ENCODE measurements at regions not wholly inside any gene's neighbourhood (a gene's known extent, or its start where the extent isn't known, plus 50 kb on each side); places are given as distances from the start of the nearest gene placed in this dataset.
"Not testable (repeated sequence)": the region's sequence is repeated elsewhere in the genome, so short reads cannot be mapped to it uniquely, and the experiment has no call there.

GRCh38 chr4:189767941-189768340 lies 172.7 kb upstream of the FRG1 start:
- DNase-seq (ENCODE audit: low spot score): no peak

- DNase-seq (ENCODE audit: low spot score): no peak
These were observed 171.5 kb upstream of the FRG1 start for GRCh38 chr4:189769131-189769530.

GRCh38 chr4:189771696-189772361 lies 168.8 kb upstream of the FRG1 start:
- DNase-seq (ENCODE audit: low spot score): no peak

GRCh38 chr4:189773909-189774308 lies 166.8 kb upstream of the FRG1 start:
- no peak for DNase-seq (ENCODE audit: low spot score)

DNA sequence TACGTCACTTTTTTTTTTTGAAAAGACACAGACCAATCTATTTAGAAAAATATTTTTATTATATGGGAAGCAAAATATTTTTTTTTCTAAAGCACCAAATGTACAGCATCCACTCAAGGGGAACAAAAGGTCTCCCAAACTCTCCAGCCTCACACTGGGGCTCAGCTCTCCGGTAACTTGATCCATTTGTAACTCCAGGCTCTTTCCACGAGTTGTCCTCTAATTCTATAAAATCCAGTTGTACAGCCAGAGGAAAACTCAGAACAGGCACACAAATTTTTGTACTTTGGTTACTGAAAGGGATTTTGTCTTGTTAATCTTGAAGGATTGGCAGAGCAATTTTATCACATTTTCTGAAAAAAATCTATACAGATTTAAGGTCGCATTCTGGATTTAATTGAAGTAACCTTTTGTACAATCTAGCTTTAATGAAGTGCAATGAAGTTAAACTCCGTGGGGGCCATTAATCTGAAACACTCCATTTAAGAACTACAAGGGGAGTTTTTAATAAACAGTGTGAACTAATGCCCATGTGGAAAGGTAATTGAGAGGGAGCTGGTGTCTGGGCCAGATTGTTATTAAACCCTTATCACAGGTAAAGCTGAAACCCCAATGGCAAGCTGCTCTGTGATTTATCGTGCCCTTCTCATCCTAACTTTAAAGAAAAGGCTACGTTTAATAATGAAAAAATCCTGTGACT lies 161.2 kb upstream of the FRG1 start:
- no peak for DNase-seq (ENCODE audit: low spot score)

- no peak for DNase-seq (ENCODE audit: low spot score)
These were observed 160.3 kb upstream of the FRG1 start for GRCh38 chr4:189780391-189780790.

DNA sequence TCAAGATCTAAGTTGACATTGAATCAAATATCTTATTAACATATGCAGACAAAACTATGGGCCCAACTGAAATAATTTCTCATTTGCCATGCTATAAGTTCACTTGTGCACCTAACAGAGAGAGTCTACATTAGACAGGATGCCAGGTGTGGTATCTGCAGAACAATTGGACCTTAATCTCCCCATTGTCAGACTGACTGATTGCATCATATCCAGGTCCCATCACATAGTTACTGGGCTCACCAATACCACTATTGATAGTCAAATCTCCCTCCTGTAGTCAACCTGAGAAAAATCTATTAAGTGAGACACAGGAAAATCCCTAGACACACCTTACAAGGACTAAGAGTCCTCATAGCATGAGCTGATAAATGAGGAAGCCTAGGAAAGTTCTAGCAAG lies 156.0 kb upstream of the FRG1 start:
- no peak for DNase-seq (ENCODE audit: low spot score)

DNA sequence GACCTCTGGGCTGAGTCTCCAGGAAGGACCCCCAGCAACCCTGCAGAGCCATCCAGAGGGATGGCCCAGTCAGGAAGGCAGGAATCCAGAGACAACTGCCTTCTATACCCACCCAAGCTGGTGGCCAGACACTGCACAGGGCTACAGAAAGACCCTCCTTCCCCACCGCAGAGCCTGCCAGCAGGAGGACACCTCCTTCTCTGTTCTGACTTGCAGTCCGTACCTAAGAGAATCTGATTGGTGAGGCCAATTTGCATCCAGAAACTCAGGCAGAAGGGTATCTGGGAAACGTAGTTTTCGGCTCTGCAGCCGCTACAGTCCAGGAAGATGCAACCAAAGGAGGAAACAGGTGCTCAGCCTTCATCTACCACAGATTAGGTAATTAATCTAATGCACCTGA lies 155.4 kb upstream of the FRG1 start:
- DNase-seq (ENCODE audit: low spot score): no peak

DNA sequence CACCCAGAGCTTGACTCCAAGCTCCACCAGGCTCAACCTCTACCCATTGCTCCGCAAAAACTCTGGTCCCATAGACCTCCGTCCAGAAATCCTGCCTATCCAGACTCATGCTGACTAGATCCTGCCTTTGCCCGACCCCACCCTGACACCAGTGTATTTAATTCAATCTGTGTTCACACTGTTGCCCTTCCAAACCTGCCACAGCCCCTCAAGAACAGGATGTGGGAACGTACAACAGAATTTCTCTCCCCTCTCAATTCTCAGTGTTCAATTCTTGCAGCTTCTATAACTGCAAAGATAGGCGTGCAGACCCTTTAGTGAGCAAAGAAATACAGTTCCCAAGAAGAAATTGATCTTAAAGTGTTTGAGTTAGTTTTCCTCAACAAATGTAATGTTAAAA lies 154.2 kb upstream of the FRG1 start:
- no peak for DNase-seq (ENCODE audit: low spot score)

DNA sequence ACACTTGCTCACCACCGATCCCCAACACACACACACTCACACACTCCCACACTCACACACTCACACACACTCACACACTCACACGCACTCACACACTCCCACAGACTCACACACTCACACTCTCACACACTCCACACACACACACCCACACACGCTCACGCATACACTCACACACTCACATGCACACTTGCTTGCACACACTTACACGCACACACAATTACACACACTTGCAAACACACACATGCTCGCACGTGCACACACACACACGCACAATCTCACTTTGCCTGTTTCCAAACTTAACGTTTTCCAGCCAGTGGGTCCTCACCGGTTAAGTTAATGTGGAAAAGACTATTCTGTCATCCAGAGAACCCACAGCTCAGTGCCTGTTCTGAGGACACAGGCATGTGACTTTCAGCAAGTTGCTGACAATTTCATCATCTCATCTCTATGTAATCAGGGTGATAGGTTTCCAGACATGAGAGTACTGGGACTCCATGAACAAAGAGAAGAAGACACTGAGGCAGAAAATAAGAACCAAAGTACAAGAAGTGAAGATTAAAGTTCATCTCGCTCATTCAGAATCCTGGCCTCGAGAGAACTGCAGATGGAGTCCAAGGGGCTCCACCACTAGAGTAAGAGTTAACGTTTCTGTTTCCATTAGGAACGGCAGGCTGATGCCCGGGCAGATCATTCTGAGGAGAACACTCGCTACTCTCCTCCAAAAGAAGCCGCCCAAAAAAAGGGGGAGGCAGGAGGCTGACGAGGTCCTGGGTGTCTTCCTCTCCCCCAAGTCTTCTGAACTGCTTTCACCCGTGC lies 153.2 kb upstream of the FRG1 start:
- DNase-seq (ENCODE audit: low spot score): no peak

- peak; percentile 70 for DNase-seq (ENCODE audit: low spot score)
These were observed 147.6 kb upstream of the FRG1 start for GRCh38 chr4:189792924-189793618.

GRCh38 chr4:189800545-189801088 lies 140.1 kb upstream of the FRG1 start:
- DNase-seq (ENCODE audit: low spot score): no peak

DNA sequence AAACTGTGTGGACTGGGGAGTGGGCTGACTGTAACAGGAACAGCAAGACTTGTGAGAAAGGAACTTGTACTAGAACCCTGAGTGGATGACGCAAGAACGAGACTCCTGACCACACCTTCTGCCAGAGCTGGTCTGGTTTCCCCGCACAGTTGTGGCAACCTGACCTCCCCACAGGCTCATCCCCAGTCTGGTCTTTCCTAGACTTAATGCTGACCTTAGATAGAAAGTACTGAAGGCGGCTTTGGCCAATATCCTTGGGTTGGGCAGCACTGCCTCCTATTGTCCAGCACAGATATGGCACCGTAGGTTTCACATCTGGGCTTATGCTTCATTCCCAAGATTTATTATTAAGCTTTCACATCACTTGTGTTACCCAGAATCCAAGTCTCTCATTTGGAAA lies 137.8 kb upstream of the FRG1 start:
- no peak for DNase-seq (ENCODE audit: low spot score)

GRCh38 chr4:189804894-189805293 lies 135.8 kb upstream of the FRG1 start:
- DNase-seq (ENCODE audit: low spot score): no peak

GRCh38 chr4:189806506-189806905 lies 134.2 kb upstream of the FRG1 start:
- no peak for DNase-seq (ENCODE audit: low spot score)

- DNase-seq (ENCODE audit: low spot score): no peak
These were observed 133.6 kb upstream of the FRG1 start for GRCh38 chr4:189807031-189807430.

GRCh38 chr4:189809241-189809735 lies 131.4 kb upstream of the FRG1 start:
- DNase-seq (ENCODE audit: low spot score): no peak

DNA sequence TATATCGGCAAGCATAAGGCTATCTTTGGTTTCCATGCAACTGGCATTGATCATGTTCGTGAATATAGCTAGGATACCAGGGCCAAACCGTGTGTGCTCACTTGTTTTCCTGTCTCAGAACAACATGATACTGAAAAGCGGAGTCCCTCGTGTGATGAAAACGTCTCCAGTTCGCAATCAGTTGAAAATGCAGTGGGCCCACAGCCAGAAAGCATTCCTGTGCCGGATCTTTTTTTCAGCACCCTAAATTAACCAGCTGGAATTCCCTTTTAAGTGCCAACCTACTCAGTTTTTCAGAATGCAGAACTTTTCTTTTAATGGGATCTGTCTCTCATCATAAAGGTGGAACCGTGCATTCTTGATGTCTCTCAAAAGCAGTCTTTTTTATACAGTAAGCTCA lies 130.8 kb upstream of the FRG1 start:
- DNase-seq (ENCODE audit: low spot score): no peak

DNA sequence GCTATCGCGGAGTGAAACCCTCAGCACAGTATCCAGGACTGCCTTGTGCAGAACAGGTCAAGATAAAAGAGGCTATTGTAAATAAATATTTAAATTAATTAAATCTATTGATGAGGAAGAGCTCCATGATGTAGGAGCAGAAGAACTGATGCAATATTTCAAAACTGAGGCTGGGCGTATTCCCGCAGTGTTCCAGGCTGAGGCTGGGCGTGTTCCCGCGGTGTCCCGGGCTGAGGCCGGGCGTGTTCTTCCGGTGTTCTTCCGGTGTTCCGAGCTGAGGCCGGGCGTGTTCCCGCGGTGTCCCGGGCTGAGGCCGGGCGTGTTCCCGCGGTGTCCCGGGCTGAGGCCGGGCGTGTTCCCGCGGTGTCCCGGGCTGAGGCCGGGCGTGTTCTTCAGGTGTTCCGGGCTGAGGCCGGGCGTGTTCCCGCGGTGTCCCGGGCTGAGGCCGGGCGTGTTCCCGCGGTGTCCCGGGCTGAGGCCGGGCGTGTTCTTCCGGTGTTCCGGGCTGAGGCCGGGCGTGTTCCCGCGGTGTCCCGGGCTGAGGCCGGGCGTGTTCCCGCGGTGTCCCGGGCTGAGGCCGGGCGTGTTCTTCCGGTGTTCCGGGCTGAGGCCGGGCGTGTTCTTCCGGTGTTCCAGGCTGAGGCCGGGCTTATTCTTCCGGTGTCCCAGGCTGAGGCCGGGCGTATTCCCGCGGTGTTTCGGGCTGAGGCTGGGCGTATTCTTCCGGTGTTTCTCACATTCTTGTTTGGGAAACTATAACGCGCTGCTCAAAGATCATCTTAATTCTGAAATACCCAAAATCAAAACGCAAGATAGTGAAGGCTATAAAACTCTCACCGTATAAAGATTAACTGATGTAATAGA lies 130.1 kb upstream of the FRG1 start:
- not testable (repeated sequence) for DNase-seq (ENCODE audit: low spot score)

GRCh38 chr4:189815404-189816192 lies 125.1 kb upstream of the FRG1 start:
- DNase-seq (ENCODE audit: low spot score): no peak

All from globus pallidus (tissue), 1 donor.